NCI-H2107 treated with DMSO at 0.1 percent for 48 hours (cell line): ENCODE measurements at regions not wholly inside any gene's neighbourhood (a gene's known extent, or its start where the extent isn't known, plus 50 kb on each side); places are given as distances from the start of the nearest gene placed in this dataset.
"Not testable (repeated sequence)": the region's sequence is repeated elsewhere in the genome, so short reads cannot be mapped to it uniquely, and the experiment has no call there.

Source experiments
- DNase-seq: peaks from one replicate; lab custom pipeline; 2025; ENCODE audit not compliant: unreplicated experiment; lab: John Stamatoyannopoulos, UW

- DNase-seq = no peak
Observed at GRCh38 chr16:79954921-79955705, 354.6 kb upstream of the MAF start.

- DNase-seq = no peak
Observed at GRCh38 chr16:79950932-79951719, 350.6 kb upstream of the MAF start.

- no peak for DNase-seq
Observed at GRCh38 chr16:79949417-79949816, 348.9 kb upstream of the MAF start.

- DNase-seq = no peak
Observed at GRCh38 chr16:79947771-79948170, 347.2 kb upstream of the MAF start.

- no peak for DNase-seq
Observed at GRCh38 chr16:79946252-79946651, 345.7 kb upstream of the MAF start.

GRCh38 chr16:79943736-79944135 lies 343.2 kb upstream of the MAF start:
- no peak for DNase-seq

GRCh38 chr16:79938575-79938974 lies 338.0 kb upstream of the MAF start:
- no peak for DNase-seq

GRCh38 chr16:79937671-79938070 lies 337.1 kb upstream of the MAF start:
- DNase-seq = not testable (repeated sequence)

GRCh38 chr16:79933603-79934002 lies 333.1 kb upstream of the MAF start:
- no peak for DNase-seq

GRCh38 chr16:79932572-79932971 lies 332.0 kb upstream of the MAF start:
- no peak for DNase-seq

GRCh38 chr16:79931721-79932120 lies 331.2 kb upstream of the MAF start:
- no peak for DNase-seq

- no peak for DNase-seq
Observed at GRCh38 chr16:79929260-79929965, 328.9 kb upstream of the MAF start.

GRCh38 chr16:79928142-79928873 lies 327.8 kb upstream of the MAF start:
- no peak for DNase-seq

- DNase-seq = no peak
Observed at GRCh38 chr16:79926451-79927205, 326.1 kb upstream of the MAF start.

GRCh38 chr16:79923431-79923830 lies 322.9 kb upstream of the MAF start:
- DNase-seq = no peak

GRCh38 chr16:79920685-79921084 lies 320.1 kb upstream of the MAF start:
- no peak for DNase-seq

GRCh38 chr16:79918916-79919315 lies 318.4 kb upstream of the MAF start:
- DNase-seq = no peak

GRCh38 chr16:79915761-79916160 lies 315.2 kb upstream of the MAF start:
- no peak for DNase-seq

- no peak for DNase-seq
Observed at GRCh38 chr16:79914961-79915720, 314.6 kb upstream of the MAF start.
